Endodermal cell (in vitro differentiated cells): ENCODE measurements at regions not wholly inside any gene's neighbourhood (a gene's known extent, or its start where the extent isn't known, plus 50 kb on each side); places are given as distances from the start of the nearest gene placed in this dataset.

Experiments
- DNase-seq: peaks from one replicate; pipeline ENCODE4 v3.0.0-alpha.2; 2017
- H3K27ac ChIP-seq: 2 replicates; pipeline ENCODE4 v1.5.1; 2013; ENCODE audit warnings: mild to moderate bottlenecking, low read depth, low read length, moderate library complexity
- H3K27me3 ChIP-seq: 2 replicates; pipeline ENCODE4 v1.6.1; 2013; ENCODE audit warnings: mild to moderate bottlenecking, low read length, moderate library complexity; ENCODE audit not compliant: insufficient read depth, control insufficient read depth, poor library complexity, severe bottlenecking
- H3K36me3 ChIP-seq: 2 replicates; pipeline ENCODE4 v1.7.0; 2013; ENCODE audit warnings: mild to moderate bottlenecking, low read length, moderate library complexity; ENCODE audit not compliant: control insufficient read depth, insufficient read depth
- H3K4me1 ChIP-seq: one replicate; pipeline ENCODE4 v1.7.0; 2013; ENCODE audit warnings: low read length; ENCODE audit not compliant: control insufficient read depth, insufficient read depth
- H3K4me3 ChIP-seq: 2 replicates; pipeline ENCODE4 v1.5.1; 2013; ENCODE audit warnings: mild to moderate bottlenecking, low read length, moderate library complexity
- H3K9ac ChIP-seq: 2 replicates; pipeline ENCODE4 v1.6.1; 2013; ENCODE audit warnings: mild to moderate bottlenecking, low read length, moderate library complexity; ENCODE audit not compliant: poor library complexity, severe bottlenecking; ENCODE audit errors: extremely low read depth
- H3K9me3 ChIP-seq: 2 replicates; pipeline ENCODE4 v1.6.1; 2013; ENCODE audit warnings: mild to moderate bottlenecking, low read length, moderate library complexity; ENCODE audit not compliant: control insufficient read depth
- H3K27ac Mint-ChIP-seq: 2 replicates; pipeline ENCODE4 v1.8.0; 2020; ENCODE audit warnings: mixed read lengths
- H3K27me3 Mint-ChIP-seq: 2 replicates; pipeline ENCODE4 v1.8.0; 2021; ENCODE audit warnings: mild to moderate bottlenecking, mixed read lengths; ENCODE audit not compliant: insufficient read depth
- H3K36me3 Mint-ChIP-seq: 2 replicates; pipeline ENCODE4 v1.8.0; 2020; ENCODE audit warnings: low read depth, mixed read lengths
- H3K4me1 Mint-ChIP-seq: 2 replicates; pipeline ENCODE4 v1.8.0; 2020; ENCODE audit warnings: mixed read lengths
- H3K4me3 Mint-ChIP-seq: 2 replicates; pipeline ENCODE4 v1.8.0; 2020; ENCODE audit warnings: mild to moderate bottlenecking, moderate library complexity, mixed read lengths
- H3K9me3 Mint-ChIP-seq: 2 replicates; pipeline ENCODE4 v1.8.0; 2020; ENCODE audit warnings: mild to moderate bottlenecking, mixed read lengths
- WGBS, 2 experiments: methylation state at CpG; one replicate each; pipeline versions ENCODE4 v1.1.5 to v1.1.7; 2013; ENCODE audit warnings: missing lambda C conversion rate in 2 of 2, mixed read lengths in 1 of 2; ENCODE audit not compliant: insufficient coverage in 1 of 2, insufficient read length in 1 of 2; 5-methylcytosine and 5-hydroxymethylcytosine counted together
- TF ChIP-seq, protein P1 (sequence below): fragments of 200-600 bp; sonication (generic); conservative IDR thresholded peaks from 2 replicates; pipeline ENCODE4 v1.5.0; 2021; ENCODE audit warnings: antibody characterized with exemption, mild to moderate bottlenecking

DNA sequence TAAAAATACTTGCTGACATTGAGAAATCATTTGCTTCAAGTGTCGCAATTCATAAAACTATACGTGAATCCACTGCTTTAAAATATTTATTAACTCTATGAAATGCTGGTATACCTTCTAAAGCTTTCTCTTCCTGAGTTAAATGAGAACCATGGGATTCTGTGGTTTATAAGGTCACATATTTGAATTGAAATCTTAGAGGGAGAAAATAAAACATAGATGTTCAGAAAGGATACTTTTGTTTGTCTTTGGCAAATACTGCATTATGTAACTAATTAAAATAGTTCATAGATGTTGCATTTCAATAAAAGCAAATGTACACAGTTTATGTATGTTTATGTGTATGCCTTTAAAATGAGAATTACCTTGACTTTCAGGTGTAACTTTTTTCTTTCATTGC lies 250.1 kb downstream of the FAM170A start:
- no peaks in the 10 kb centered on the region for H3K4me1 ChIP-seq
- DNase-seq, result no peak
- Mint-ChIP-seq H3K4me3 (no peak overlapping the region), H3K27me3 (no peaks in the 10 kb centered on the region), H3K36me3 (no peaks in the 10 kb centered on the region), H3K27ac (no peak overlapping the region), H3K9me3 (no peaks in the 10 kb centered on the region), H3K4me1 (peaks cover 4% of the 10 kb centered on the region)
- TF ChIP-seq, protein P1, sequence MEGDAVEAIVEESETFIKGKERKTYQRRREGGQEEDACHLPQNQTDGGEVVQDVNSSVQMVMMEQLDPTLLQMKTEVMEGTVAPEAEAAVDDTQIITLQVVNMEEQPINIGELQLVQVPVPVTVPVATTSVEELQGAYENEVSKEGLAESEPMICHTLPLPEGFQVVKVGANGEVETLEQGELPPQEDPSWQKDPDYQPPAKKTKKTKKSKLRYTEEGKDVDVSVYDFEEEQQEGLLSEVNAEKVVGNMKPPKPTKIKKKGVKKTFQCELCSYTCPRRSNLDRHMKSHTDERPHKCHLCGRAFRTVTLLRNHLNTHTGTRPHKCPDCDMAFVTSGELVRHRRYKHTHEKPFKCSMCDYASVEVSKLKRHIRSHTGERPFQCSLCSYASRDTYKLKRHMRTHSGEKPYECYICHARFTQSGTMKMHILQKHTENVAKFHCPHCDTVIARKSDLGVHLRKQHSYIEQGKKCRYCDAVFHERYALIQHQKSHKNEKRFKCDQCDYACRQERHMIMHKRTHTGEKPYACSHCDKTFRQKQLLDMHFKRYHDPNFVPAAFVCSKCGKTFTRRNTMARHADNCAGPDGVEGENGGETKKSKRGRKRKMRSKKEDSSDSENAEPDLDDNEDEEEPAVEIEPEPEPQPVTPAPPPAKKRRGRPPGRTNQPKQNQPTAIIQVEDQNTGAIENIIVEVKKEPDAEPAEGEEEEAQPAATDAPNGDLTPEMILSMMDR, result no peak
- no peak overlapping the region for H3K9ac ChIP-seq
- H3K27me3 ChIP-seq, result no peaks in the 10 kb centered on the region
- H3K9me3 ChIP-seq, result no peaks in the 10 kb centered on the region
- no peak overlapping the region for H3K27ac ChIP-seq
- H3K36me3 ChIP-seq, result no peaks in the 10 kb centered on the region
- WGBS, 2 experiments, result 83 to 90% methylated on average over 1 to 2 of the region's 2 CpGs
- H3K4me3 ChIP-seq, result no peak overlapping the region

DNA sequence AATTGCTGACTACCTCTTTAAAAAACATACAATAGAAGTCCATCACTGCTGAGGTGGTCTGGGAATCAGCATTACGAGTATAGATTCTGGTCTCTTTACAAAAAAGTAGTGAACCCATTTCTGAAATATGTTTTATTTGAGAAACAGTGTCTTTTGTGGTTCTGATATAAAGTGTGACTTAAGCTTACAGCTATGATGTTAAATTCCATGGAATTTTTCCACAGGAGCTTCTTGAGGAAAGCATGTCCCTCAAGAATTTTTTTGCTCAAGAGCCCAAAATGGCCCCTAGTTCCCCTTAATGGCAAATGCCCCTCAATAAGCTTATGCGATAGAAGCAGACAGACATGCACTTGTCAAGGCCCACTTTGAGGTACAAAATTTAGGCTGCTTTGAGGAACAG lies 265.7 kb downstream of the FAM170A start:
- no peak overlapping the region for H3K4me3 ChIP-seq
- H3K4me1 ChIP-seq, result no peaks in the 10 kb centered on the region
- TF ChIP-seq, protein P1, result no peak
- Mint-ChIP-seq H3K9me3 (no peaks in the 10 kb centered on the region), H3K4me3 (no peak overlapping the region), H3K27ac (no peak overlapping the region), H3K36me3 (no peaks in the 10 kb centered on the region), H3K4me1 (peaks cover 14% of the 10 kb centered on the region), H3K27me3 (peaks cover 31% of the 10 kb centered on the region)
- peaks cover 74% of the 10 kb centered on the region for H3K27me3 ChIP-seq
- H3K9ac ChIP-seq, result no peak overlapping the region
- H3K9me3 ChIP-seq, result no peaks in the 10 kb centered on the region
- 46 to 50% methylated on average over 2 of the region's 2 CpGs for WGBS, 2 experiments
- no peak overlapping the region for H3K27ac ChIP-seq
- H3K36me3 ChIP-seq, result no peaks in the 10 kb centered on the region
- DNase-seq, result no peak

DNA sequence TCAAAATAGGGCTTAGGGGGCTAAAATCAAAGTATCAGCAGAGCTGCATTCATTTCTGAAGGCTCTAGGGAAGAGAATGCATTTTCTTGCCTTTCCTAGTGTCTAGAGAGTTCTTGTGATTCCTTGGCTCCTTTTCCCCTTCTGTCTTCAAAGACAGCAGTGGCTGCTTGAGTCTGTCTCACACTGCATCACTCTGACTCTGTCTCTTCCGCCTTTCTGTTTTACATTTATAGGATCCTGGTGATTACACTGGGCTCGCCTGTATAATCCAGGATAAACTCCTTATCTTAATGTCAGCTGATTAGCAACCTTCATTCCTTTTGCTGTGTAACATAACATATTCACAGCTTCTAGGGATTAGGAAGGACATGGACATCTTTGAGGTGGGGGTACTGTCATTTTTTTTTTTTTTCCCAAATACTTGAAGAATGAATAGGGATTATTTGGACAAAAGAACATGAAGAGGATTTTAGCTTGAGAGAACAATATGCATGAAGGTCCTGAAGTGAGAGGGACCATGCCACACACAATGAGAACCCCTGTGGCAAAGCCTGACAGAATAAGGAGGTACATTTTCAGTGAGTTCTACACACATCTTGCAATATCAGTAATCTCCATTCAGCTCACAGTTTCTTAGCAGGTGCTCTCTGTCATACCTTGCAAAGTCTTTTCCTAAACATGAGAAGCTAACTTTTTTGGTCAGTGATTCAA lies 267.6 kb downstream of the FAM170A start:
- TF ChIP-seq, protein P1, result no peak
- H3K4me1 Mint-ChIP-seq, result peaks cover 14% of the 10 kb centered on the region
- Histone ChIP-seq H3K27me3 (peaks cover 83% of the 10 kb centered on the region), H3K27ac (no peak overlapping the region), H3K36me3 (no peaks in the 10 kb centered on the region), H3K9me3 (no peaks in the 10 kb centered on the region), H3K4me1 (no peaks in the 10 kb centered on the region), H3K4me3 (no peak overlapping the region), H3K9ac (no peak overlapping the region)
- H3K27me3 Mint-ChIP-seq, result peaks cover 32% of the 10 kb centered on the region
- H3K27ac Mint-ChIP-seq, result no peak overlapping the region
- H3K4me3 Mint-ChIP-seq, result no peak overlapping the region
- no peaks in the 10 kb centered on the region for H3K36me3 Mint-ChIP-seq
- DNase-seq, result peak; percentile 43
- no peaks in the 10 kb centered on the region for H3K9me3 Mint-ChIP-seq
- WGBS, 2 experiments, result 49 to 60% methylated on average over 1 to 2 of the region's 2 CpGs
